Memory B cell (primary cell): ENCODE measurements at regions not wholly inside any gene's neighbourhood (a gene's known extent, or its start where the extent isn't known, plus 50 kb on each side); places are given as distances from the start of the nearest gene placed in this dataset.

Experiments used
- ATAC-seq: fragments of 150-1000 bp; cut with Tn5 transposase; 2 replicates; pipeline ENCODE4 v1.10.0; 2021; ENCODE audit warnings: low read depth, mild to moderate bottlenecking, moderate library complexity
- DNase-seq, 2 donors: peaks; one replicate each; pipeline ENCODE4 v3.0.0; 2022; ENCODE audit warnings: low spot score in 2 of 2
- H3K27ac Mint-ChIP-seq: one replicate; pipeline ENCODE4 v1.8.0; 2022; ENCODE audit warnings: mild to moderate bottlenecking, moderate library complexity, mixed read lengths
- H3K27me3 Mint-ChIP-seq: one replicate; pipeline ENCODE4 v1.8.0; 2022; ENCODE audit warnings: mixed read lengths
- H3K36me3 Mint-ChIP-seq: one replicate; pipeline ENCODE4 v1.8.0; 2022; ENCODE audit warnings: mild to moderate bottlenecking, mixed read lengths
- H3K4me1 Mint-ChIP-seq: one replicate; pipeline ENCODE4 v1.8.0; 2022; ENCODE audit warnings: mixed read lengths
- H3K4me3 Mint-ChIP-seq: one replicate; pipeline ENCODE4 v1.8.0; 2022; ENCODE audit warnings: mild to moderate bottlenecking, moderate library complexity, mixed read lengths
- H3K9me3 Mint-ChIP-seq: one replicate; pipeline ENCODE4 v1.8.0; 2022; ENCODE audit warnings: mixed read lengths

DNA sequence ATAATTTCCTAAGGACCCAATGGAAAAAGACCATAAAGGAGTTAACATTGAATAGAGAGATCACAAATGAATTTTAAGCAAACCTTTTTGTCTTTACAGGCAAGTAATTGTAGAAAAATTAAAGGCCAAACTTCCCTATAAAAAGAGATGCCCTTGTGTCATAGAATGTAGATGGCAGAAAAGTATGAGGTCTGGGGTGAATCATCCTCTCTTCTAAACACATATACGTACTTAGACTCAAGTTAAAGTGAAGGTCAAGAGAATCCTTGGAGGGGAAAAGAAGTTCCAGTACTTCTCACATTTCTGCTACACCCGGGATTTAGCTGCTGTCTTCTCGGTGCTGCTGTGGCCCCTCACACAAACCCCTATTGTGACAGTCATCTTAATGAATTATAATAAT lies 116.2 kb upstream of the ARID2 start:
- no peaks in the 10 kb centered on the region for H3K27me3 Mint-ChIP-seq
- no peak for DNase-seq
- no peak overlapping the region for H3K27ac Mint-ChIP-seq
- H3K9me3 Mint-ChIP-seq, result no peaks in the 10 kb centered on the region
- H3K36me3 Mint-ChIP-seq, result no peaks in the 10 kb centered on the region
- no peak overlapping the region for H3K4me3 Mint-ChIP-seq
- H3K4me1 Mint-ChIP-seq, result peaks cover 2% of the 10 kb centered on the region
- ATAC-seq, result no peak

DNA sequence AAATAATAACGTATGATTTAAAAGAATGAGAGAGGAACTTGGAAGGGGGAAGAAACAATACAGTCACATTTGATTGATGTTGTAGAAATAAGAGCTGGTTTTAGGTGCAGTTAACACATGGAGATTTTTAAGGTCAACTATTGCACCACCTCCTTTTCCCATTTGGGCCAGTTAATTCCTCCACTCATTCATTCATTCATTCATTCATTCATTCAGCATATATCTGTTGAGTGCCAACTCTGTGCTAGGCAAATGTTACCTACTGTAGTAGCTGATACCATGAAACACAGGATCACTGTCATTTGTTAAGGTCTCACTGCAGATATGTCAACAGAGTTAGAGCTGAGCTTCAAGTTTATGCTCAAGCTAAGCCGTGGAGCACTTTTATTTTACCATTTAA lies 115.7 kb upstream of the ARID2 start:
- DNase-seq, result no peak
- ATAC-seq, result no peak
- Mint-ChIP-seq H3K4me3 (no peak overlapping the region), H3K9me3 (no peaks in the 10 kb centered on the region), H3K36me3 (no peaks in the 10 kb centered on the region), H3K27me3 (no peaks in the 10 kb centered on the region), H3K27ac (no peak overlapping the region), H3K4me1 (peaks cover 2% of the 10 kb centered on the region)

DNA sequence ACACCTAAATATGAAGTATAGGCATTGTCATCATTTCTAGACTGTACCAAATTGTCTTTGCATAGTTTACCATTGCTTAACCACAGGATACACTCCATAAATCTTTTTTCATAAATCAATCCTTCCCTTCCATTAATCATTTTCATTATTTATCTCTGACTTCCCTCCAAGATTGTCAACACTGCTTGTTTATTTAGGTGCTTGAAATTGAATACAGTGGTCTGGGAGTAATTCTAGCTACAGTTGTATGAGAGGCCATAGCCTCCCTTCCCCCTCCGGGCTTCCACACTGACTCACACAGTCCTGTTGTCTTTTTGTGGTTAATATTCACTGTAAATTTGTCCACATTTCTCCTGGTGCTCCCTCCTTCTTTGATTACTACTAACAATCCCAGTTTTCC lies 114.2 kb upstream of the ARID2 start:
- Mint-ChIP-seq H3K36me3 (no peaks in the 10 kb centered on the region), H3K9me3 (no peaks in the 10 kb centered on the region)

DNA sequence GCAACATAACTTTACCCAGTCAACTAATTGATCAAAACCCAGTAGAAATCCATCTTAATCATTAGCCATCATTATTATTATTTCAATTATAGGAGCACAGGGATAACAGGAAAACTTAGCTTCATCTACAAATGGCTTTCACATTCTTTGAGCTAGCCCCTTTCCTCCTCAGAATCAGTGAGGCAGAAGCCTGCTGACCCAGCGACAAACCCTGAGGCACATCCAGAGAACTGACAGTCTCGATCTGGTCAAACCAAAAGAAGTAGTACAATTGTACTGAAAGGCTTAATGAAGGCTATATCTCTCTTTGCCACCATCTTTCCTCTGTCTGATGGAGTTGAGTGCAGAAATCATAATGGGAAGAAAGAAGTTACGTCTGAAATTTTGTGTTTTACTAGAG lies 109.8 kb upstream of the ARID2 start:
- no peaks in the 10 kb centered on the region for H3K36me3 Mint-ChIP-seq
- H3K4me3 Mint-ChIP-seq, result no peak overlapping the region
- H3K9me3 Mint-ChIP-seq, result peaks cover 4% of the 10 kb centered on the region
- H3K27me3 Mint-ChIP-seq, result peaks cover 9% of the 10 kb centered on the region
- DNase-seq, result no peak
- H3K4me1 Mint-ChIP-seq, result peaks cover 2% of the 10 kb centered on the region
- H3K27ac Mint-ChIP-seq, result no peak overlapping the region
- ATAC-seq, result no peak

More for the DNA sequence above, 114.2 kb upstream of the ARID2 start:
- Mint-ChIP-seq H3K4me1 (peaks cover 4% of the 10 kb centered on the region), H3K27me3 (no peaks in the 10 kb centered on the region), H3K4me3 (no peak overlapping the region), H3K27ac (no peak overlapping the region)
- ATAC-seq (no peak), DNase-seq (no peak)

DNA sequence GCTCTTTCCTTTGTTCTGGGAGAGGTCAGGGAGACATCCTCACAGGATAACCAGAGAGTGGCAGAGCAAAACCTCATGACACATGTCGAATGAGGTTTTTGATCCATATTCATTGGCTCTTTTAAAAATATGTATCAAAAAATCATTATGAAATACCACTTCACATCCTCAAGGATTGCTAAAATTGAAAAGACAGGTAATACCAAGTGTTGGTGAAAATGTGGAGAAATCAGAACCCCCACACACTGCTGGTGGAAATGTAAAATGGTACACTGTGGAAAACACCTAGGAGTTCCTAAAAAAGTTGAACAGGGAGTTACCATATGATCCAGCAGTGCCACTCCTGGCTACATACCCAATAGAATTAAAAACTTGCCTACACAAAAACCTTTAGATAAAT lies 107.8 kb upstream of the ARID2 start:
- Mint-ChIP-seq H3K27me3 (peaks cover 9% of the 10 kb centered on the region), H3K4me1 (peaks cover 2% of the 10 kb centered on the region), H3K27ac (no peak overlapping the region), H3K4me3 (no peak overlapping the region), H3K9me3 (peaks cover 4% of the 10 kb centered on the region), H3K36me3 (no peaks in the 10 kb centered on the region)
- ATAC-seq, result no peak
- DNase-seq, result no peak

DNA sequence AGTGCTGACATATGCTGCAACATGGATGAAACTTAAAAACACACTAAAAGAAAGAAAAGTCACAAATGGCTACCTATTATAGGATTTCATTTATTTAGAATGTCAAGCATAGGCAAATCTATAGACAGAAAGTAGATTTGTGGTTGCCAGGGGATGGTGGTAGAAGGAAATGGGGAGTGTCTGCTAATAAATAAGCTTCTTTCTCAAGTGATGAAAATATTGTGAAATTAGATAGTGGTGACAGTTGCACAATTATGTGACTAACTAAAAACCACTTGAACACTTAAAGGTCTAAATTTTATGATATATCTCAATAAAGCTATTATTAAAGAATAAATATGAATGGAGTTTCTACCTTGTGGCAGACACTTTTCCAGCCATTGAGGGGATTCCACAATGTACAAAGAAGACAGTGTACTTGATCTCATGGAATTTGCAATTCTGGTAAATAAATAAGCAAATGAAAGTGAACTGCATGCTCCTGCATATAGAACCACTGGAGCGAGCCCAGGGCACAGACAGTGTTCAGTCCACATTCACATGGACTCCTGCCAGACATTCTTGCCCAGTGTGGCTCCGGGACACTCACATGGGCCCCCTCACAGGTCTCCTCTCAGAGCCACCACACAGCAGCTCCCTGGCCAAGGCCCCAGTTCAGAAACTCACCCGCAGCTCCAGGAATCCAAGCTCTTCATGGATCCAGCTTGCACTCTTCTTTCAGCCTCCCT lies 107.1 kb upstream of the ARID2 start:
- ATAC-seq, result no peak
- H3K9me3 Mint-ChIP-seq, result peaks cover 4% of the 10 kb centered on the region
- H3K27me3 Mint-ChIP-seq, result peaks cover 9% of the 10 kb centered on the region
- no peak overlapping the region for H3K27ac Mint-ChIP-seq
- H3K4me3 Mint-ChIP-seq, result no peak overlapping the region
- no peaks in the 10 kb centered on the region for H3K36me3 Mint-ChIP-seq
- peaks cover 2% of the 10 kb centered on the region for H3K4me1 Mint-ChIP-seq
- no peak for DNase-seq

DNA sequence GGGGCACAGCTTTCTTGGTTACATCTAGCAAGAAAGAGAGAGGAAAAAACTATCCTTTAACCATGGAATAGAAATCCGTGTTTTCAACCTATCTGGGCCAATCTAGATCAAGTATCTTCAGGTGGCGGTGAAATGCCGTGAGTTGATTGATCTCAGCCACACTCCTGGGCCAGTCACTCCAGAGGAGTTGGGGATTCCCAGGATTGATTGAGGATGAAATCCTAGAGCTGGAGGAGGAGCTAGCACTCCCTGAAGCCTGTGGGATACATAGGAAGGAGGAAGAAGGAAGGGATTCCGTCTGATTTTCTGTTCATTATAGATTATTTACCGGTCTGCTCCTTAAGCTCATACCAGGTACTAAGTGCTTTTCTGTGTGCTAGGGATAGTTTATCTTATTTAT lies 106.3 kb upstream of the ARID2 start:
- H3K27ac Mint-ChIP-seq, result no peak overlapping the region
- H3K27me3 Mint-ChIP-seq, result peaks cover 9% of the 10 kb centered on the region
- H3K9me3 Mint-ChIP-seq, result peaks cover 4% of the 10 kb centered on the region
- peaks cover 2% of the 10 kb centered on the region for H3K4me1 Mint-ChIP-seq
- ATAC-seq (no peak), DNase-seq (no peak)
- H3K36me3 Mint-ChIP-seq, result no peaks in the 10 kb centered on the region
- H3K4me3 Mint-ChIP-seq, result no peak overlapping the region

DNA sequence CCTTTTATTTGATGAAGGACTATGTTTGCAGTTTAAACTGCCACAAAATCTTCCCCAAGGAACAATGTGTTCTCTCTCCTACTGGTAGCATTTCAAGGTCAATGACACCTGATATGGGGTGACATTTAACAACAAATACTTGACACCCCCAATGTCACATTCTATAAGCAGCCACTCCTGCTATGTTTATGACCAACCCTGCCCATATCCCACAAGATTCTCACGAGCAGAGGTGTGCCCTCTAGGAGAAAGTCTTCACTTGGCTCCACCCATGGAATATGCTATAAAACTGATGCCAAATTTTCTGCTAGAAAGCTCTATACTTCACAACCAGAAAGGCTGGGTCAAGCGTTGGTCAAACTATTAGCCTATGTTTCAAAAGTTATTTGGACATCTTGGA lies 105.6 kb upstream of the ARID2 start:
- Mint-ChIP-seq H3K27ac (no peak overlapping the region), H3K36me3 (no peaks in the 10 kb centered on the region), H3K4me1 (peaks cover 2% of the 10 kb centered on the region), H3K9me3 (peaks cover 4% of the 10 kb centered on the region), H3K4me3 (no peak overlapping the region), H3K27me3 (peaks cover 9% of the 10 kb centered on the region)
- DNase-seq (no peak), ATAC-seq (no peak)

DNA sequence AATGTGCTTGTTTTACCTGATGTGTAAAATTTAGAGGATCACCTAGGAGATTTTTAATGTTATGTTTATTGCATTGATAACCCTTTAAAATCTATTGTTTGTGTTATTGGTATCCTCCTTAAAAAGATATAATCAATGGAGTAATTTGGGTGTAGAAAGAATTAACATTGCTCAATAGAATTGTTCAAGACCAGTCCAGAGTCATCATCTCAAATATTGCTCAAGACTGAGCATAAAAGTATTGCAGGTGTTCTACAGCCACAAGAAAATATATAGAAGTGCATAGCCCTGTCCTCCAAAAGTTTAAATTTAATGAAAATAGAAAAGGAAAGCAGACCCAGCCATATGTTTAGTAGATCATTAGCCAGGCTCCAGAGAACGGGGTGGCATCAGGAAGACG lies 102.5 kb upstream of the ARID2 start:
- no peak overlapping the region for H3K27ac Mint-ChIP-seq
- peaks cover 5% of the 10 kb centered on the region for H3K27me3 Mint-ChIP-seq
- peaks cover 2% of the 10 kb centered on the region for H3K9me3 Mint-ChIP-seq
- no peaks in the 10 kb centered on the region for H3K36me3 Mint-ChIP-seq
- no peak for ATAC-seq
- no peak for DNase-seq
- peaks cover 4% of the 10 kb centered on the region for H3K4me1 Mint-ChIP-seq
- no peak overlapping the region for H3K4me3 Mint-ChIP-seq

DNA sequence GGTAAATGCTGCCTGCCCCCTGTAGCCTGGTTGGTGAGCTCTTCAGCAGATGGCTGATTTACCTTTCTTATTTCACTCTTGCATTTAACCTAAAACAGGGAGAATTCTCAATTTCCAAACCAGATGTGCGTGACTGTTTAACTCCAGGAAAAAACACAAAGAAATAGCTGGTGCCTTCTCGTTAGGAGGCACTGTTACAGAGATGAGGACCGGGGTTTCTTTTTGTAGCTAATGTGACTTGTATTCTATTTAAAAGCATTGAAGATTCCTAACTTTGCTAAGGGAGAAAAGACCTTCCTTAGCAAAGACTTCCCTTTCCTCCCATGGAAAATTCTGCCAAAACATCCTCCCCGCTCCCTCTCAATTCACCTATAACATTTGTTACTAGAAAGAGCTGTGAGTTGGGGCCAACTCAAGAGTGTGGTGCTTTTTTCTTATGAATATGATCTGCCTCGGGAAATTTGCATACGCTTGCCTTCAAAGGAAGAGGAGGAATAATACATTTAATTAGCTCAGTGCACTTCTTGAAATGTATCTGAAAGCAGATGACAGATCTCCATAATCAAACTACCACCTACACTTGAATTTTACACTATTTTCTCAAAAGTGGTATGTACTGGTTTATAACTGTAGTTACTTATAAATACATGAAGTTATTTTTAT lies 102.0 kb upstream of the ARID2 start:
- ATAC-seq (no peak), DNase-seq (no peak)
- no peak overlapping the region for H3K27ac Mint-ChIP-seq
- no peaks in the 10 kb centered on the region for H3K36me3 Mint-ChIP-seq
- H3K27me3 Mint-ChIP-seq, result peaks cover 4% of the 10 kb centered on the region
- H3K4me1 Mint-ChIP-seq, result peaks cover 4% of the 10 kb centered on the region
- no peaks in the 10 kb centered on the region for H3K9me3 Mint-ChIP-seq
- H3K4me3 Mint-ChIP-seq, result no peak overlapping the region

DNA sequence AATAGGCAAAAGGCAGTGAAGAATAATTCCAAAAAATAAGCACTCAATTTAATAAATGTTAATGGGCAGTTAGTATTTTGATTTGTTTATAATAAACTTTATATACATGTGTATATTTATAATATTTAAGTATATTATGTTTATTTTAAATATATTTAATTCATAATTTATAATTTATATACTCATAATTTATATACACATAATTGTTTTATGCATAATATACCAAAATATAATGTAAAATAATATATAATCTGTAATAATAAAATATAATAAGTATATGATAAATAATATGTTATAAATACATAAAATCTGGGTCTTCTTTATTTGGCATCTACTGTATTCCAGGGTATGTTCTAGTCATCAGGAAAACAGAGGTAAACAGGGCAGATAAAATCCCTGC lies 100.2 kb upstream of the ARID2 start:
- no peaks in the 10 kb centered on the region for H3K9me3 Mint-ChIP-seq
- no peak overlapping the region for H3K27ac Mint-ChIP-seq
- H3K36me3 Mint-ChIP-seq, result no peaks in the 10 kb centered on the region
- ATAC-seq (no peak), DNase-seq (no peak)
- no peak overlapping the region for H3K4me3 Mint-ChIP-seq
- H3K4me1 Mint-ChIP-seq, result peaks cover 7% of the 10 kb centered on the region
- peaks cover 3% of the 10 kb centered on the region for H3K27me3 Mint-ChIP-seq

DNA sequence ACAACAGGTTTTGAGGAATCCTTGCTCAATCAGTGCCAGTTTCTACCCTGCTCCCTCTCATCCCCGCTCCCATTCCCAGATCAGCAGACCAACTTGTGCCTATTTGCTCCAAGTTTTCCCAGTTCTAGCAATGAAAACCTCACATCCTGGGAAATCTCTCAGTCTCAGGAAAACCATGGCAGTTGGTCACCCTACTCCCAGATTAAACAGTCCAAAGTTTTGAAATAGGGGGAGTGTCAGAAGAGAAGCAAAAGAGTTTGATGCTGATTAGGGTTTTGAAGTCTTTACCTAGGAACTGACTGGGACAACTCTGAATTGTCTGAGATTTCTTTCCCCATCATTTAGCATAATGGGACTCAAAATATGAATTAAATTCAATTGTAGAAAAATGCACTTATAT lies 95.8 kb upstream of the ARID2 start:
- Mint-ChIP-seq H3K9me3 (no peaks in the 10 kb centered on the region), H3K4me1 (peaks cover 7% of the 10 kb centered on the region), H3K36me3 (no peaks in the 10 kb centered on the region)

DNA sequence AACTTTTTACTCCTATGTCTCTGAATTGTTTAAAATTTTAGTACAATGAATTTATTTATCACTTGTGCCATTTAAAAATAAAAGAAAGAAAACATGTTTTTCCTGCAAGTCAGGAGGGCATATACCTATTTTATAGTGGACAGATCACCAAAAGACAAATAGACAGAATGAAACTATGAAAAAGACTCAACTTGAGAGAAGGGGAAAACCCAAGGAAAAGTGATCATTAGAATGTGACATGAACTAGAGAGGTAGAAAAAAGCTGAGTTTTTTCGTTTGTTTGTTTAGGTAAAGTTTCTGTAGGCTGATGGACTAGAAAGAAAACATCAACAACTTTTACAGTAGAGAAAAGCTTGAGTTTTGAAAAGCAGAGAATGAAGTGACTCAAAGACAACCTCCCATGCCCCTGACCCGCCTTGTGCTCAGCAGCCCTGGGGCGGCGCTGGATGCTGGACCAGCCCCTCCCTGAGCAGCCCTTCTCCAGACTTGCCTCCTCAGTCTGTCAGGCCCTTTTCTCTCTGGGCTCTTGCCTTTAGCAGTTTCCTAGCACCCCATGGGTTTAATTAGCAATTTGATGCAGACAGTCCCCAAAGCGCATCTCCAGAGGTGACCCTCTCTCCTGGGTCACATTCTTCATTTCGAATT lies 95.1 kb upstream of the ARID2 start:
- Mint-ChIP-seq H3K27me3 (peaks cover 3% of the 10 kb centered on the region), H3K9me3 (no peaks in the 10 kb centered on the region), H3K27ac (no peak overlapping the region), H3K4me3 (no peak overlapping the region), H3K36me3 (no peaks in the 10 kb centered on the region), H3K4me1 (peaks cover 7% of the 10 kb centered on the region)
- DNase-seq (no peak), ATAC-seq (no peak)

More for the DNA sequence above, 95.8 kb upstream of the ARID2 start:
- ATAC-seq, result no peak
- Mint-ChIP-seq H3K27ac (no peak overlapping the region), H3K27me3 (peaks cover 3% of the 10 kb centered on the region), H3K4me3 (no peak overlapping the region)
- no peak for DNase-seq

DNA sequence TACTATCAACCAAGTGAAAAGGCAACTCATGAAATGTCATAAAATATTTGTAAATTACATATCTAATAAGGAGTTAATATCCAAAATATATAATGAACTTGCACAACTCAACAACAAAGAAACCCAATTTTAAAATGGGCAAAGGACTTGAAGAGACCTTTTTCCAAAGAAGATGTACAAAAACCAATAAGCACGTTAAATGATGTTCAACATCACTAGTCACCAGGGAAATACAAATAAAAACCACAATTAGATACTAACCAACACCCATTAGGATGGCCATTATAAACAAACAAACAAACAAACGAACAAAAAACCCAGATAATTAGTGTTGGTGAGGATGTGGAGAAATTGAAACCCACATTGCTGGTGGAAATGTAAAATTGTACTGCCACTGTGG lies 92.3 kb upstream of the ARID2 start:
- H3K4me1 Mint-ChIP-seq, result peaks cover 3% of the 10 kb centered on the region
- H3K4me3 Mint-ChIP-seq, result no peak overlapping the region
- no peak overlapping the region for H3K27ac Mint-ChIP-seq
- no peaks in the 10 kb centered on the region for H3K9me3 Mint-ChIP-seq
- H3K36me3 Mint-ChIP-seq, result no peaks in the 10 kb centered on the region
- ATAC-seq (no peak), DNase-seq (no peak)
- peaks cover 3% of the 10 kb centered on the region for H3K27me3 Mint-ChIP-seq
